Epithelial cell of proximal tubule (primary cell): ENCODE measurements at regions not wholly inside any gene's neighbourhood (a gene's known extent, or its start where the extent isn't known, plus 50 kb on each side); places are given as distances from the start of the nearest gene placed in this dataset.
"Not testable (repeated sequence)": the region's sequence is repeated elsewhere in the genome, so short reads cannot be mapped to it uniquely, and the experiment has no call there.

ENCODE experiments used
- DNase-seq: peaks from one replicate; pipeline ENCODE4 v3.0.0-alpha.2; 2011; ENCODE audit warnings: low read depth
- H3K4me3 ChIP-seq: 2 replicates; pipeline ENCODE4 v1.5.1; 2011; ENCODE audit warnings: low read depth, mild to moderate bottlenecking, low read length
- CTCF ChIP-seq: conservative IDR thresholded peaks from 2 replicates; pipeline ENCODE4 v1.5.1; 2012; ENCODE audit warnings: low read depth, mild to moderate bottlenecking, low read length

GRCh38 chr13:59320021-59320420 is 843.7 kb downstream of the DIAPH3 start:
- H3K4me3 ChIP-seq: no peak overlapping the region
- TF ChIP-seq CTCF: no peak
- DNase-seq: no peak

GRCh38 chr13:59324401-59324800 is 839.3 kb downstream of the DIAPH3 start:
- DNase-seq, H3K4me3 ChIP-seq: not testable (repeated sequence)

GRCh38 chr13:59326717-59327116 is 837.0 kb downstream of the DIAPH3 start:
- TF ChIP-seq CTCF: no peak
- DNase-seq: no peak
- no peak overlapping the region for H3K4me3 ChIP-seq

GRCh38 chr13:59330764-59331163 is 833.0 kb downstream of the DIAPH3 start:
- no peak overlapping the region for H3K4me3 ChIP-seq
- DNase-seq: no peak
- TF ChIP-seq CTCF: no peak

GRCh38 chr13:59332966-59333365 is 830.8 kb downstream of the DIAPH3 start:
- TF ChIP-seq CTCF: no peak
- H3K4me3 ChIP-seq: no peak overlapping the region
- no peak for DNase-seq

GRCh38 chr13:59337070-59337469 is 826.7 kb downstream of the DIAPH3 start:
- DNase-seq: no peak
- no peak for TF ChIP-seq CTCF
- H3K4me3 ChIP-seq: no peak overlapping the region

GRCh38 chr13:59340151-59340550 is 823.6 kb downstream of the DIAPH3 start:
- DNase-seq: no peak
- no peak overlapping the region for H3K4me3 ChIP-seq
- TF ChIP-seq CTCF: no peak

GRCh38 chr13:59340581-59340980 is 823.1 kb downstream of the DIAPH3 start:
- no peak overlapping the region for H3K4me3 ChIP-seq
- no peak for DNase-seq
- no peak for TF ChIP-seq CTCF
